HEK293T (cell line): ENCODE measurements at regions not wholly inside any gene's neighbourhood (a gene's known extent, or its start where the extent isn't known, plus 50 kb on each side); places are given as distances from the start of the nearest gene placed in this dataset.

Source experiments
- CTCF ChIA-PET: fragments of 350-600 bp; formaldehyde crosslinking; extraction: SDS; loops from one replicate; lab custom pipeline; 2021; ENCODE audit warnings: antibody characterized with exemption, inconsistent platforms; lab: Yijun Ruan, JAX
- POLR2A ChIA-PET: fragments of 350-600 bp; formaldehyde crosslinking; extraction: SDS; loops from one replicate; lab custom pipeline; 2020; ENCODE audit warnings: antibody characterized with exemption, inconsistent platforms; lab: Yijun Ruan, JAX
- DNase-seq: peaks from one replicate; pipeline ENCODE4 v3.0.0; 2012; ENCODE audit warnings: mixed read lengths; ENCODE audit errors: extremely low spot score
- ARNT ChIP-seq: fragments of 450-650 bp; IDR thresholded peaks from 2 replicates; pipeline ENCODE4 v1.6.1; 2017; ENCODE audit warnings: mild to moderate bottlenecking
- BHLHE40 ChIP-seq: fragments of 450-650 bp; IDR thresholded peaks from 2 replicates; pipeline ENCODE4 v1.6.1; 2016; ENCODE audit warnings: mild to moderate bottlenecking, moderate library complexity, borderline replicate concordance
- CTBP1 ChIP-seq: fragments of 450-650 bp; IDR thresholded peaks from 2 replicates; pipeline ENCODE4 v1.6.1; 2016; ENCODE audit warnings: borderline replicate concordance
- ELF4 ChIP-seq: fragments of 450-650 bp; IDR thresholded peaks from 2 replicates; pipeline ENCODE4 v1.6.1; 2017; ENCODE audit warnings: antibody characterized with exemption
- FOXA1 ChIP-seq: fragments of 450-650 bp; IDR thresholded peaks from 2 replicates; pipeline ENCODE4 v1.6.1; 2016; ENCODE audit warnings: mild to moderate bottlenecking
- FOXK2 ChIP-seq: fragments of 450-650 bp; IDR thresholded peaks from 2 replicates; pipeline ENCODE4 v1.6.1; 2016; ENCODE audit warnings: mild to moderate bottlenecking
- FOXM1 ChIP-seq: fragments of 450-650 bp; IDR thresholded peaks from 2 replicates; pipeline ENCODE4 v1.6.1; 2017; ENCODE audit warnings: mild to moderate bottlenecking, borderline replicate concordance
- HDGF ChIP-seq: fragments of 450-650 bp; IDR thresholded peaks from 2 replicates; pipeline ENCODE4 v1.6.1; 2017; ENCODE audit warnings: antibody characterized with exemption, borderline replicate concordance
- L3MBTL2 ChIP-seq: fragments of 450-650 bp; conservative IDR thresholded peaks from 2 replicates; pipeline ENCODE4 v1.6.1; 2016; ENCODE audit warnings: mild to moderate bottlenecking
- LEF1 ChIP-seq: fragments of 450-650 bp; IDR thresholded peaks from 2 replicates; pipeline ENCODE4 v1.6.1; 2017; ENCODE audit warnings: mild to moderate bottlenecking, borderline replicate concordance
- NFRKB ChIP-seq: fragments of 450-650 bp; IDR thresholded peaks from 2 replicates; pipeline ENCODE4 v1.6.1; 2016; ENCODE audit warnings: mild to moderate bottlenecking, moderate library complexity
- SP1 ChIP-seq: fragments of 450-650 bp; IDR thresholded peaks from 2 replicates; pipeline ENCODE4 v1.6.1; 2017
- SUZ12 ChIP-seq: fragments of 450-650 bp; IDR thresholded peaks from 2 replicates; pipeline ENCODE4 v1.6.1; 2016; ENCODE audit warnings: mild to moderate bottlenecking
- TARDBP ChIP-seq: fragments of 450-650 bp; IDR thresholded peaks from 2 replicates; pipeline ENCODE4 v1.6.1; 2016
- ZNF384 ChIP-seq: fragments of 450-650 bp; IDR thresholded peaks from 2 replicates; pipeline ENCODE4 v1.6.1; 2016
- TF ChIP-seq, protein P1 (sequence below): fragments of 450-650 bp; IDR thresholded peaks from 2 replicates; pipeline ENCODE4 v1.6.1; 2016

DNA sequence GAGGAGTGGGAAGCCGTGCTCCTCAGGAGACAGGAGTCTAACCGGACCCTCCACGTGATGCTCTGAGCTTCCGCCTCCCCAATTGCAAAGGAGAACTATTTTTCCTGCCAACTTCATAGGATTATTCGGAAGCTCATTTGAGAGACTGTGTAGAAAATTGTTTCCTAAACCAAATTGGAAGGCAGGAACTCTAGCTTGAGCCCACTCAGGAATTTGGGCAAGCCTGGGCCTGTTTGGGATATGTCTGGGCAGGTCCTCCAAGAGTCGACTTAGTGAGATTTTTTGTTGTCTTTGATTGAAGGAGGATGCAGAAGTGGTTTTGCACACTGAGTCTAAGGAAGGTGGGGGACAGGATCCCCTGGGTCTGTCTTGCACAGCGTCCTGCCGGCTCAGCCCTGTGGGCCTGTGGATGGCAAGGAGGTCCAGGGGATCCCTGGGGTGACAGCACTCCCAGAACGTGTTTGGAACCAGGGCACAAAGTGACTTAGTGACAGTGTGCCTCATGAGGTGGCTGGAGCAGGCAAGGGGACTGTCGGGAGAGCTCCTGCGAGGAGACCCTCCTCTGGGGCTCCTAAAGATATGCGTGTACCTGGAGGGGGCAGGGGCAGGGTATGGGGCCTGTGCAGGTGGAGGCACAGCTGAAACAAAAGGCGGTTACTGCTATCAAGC lies 283.3 kb downstream of the NSG2 start:
- ChIA-PET POLR2A (interaction anchor here (0.7 to 1.4 kb wide), 5 partner anchors 24 to 91 kb away, joined by 3 read pairs; no protein-coding TSS in a partner anchor), CTCF (interaction anchor here (0.6 to 1.7 kb wide), 9 partner anchors 9 to 946 kb away, joined by 3 to 9 read pairs (median 3); no protein-coding TSS in a partner anchor)
- no peak for DNase-seq
- TF ChIP-seq L3MBTL2 (no peak), FOXA1 (no peak), FOXK2 (no peak), SUZ12 (no peak), NFRKB (no peak), ARNT (no peak)
- TF ChIP-seq, protein P1, sequence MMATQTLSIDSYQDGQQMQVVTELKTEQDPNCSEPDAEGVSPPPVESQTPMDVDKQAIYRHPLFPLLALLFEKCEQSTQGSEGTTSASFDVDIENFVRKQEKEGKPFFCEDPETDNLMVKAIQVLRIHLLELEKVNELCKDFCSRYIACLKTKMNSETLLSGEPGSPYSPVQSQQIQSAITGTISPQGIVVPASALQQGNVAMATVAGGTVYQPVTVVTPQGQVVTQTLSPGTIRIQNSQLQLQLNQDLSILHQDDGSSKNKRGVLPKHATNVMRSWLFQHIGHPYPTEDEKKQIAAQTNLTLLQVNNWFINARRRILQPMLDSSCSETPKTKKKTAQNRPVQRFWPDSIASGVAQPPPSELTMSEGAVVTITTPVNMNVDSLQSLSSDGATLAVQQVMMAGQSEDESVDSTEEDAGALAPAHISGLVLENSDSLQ = peak; percentile 30; the same call in 1 of the 2 replicates

DNA sequence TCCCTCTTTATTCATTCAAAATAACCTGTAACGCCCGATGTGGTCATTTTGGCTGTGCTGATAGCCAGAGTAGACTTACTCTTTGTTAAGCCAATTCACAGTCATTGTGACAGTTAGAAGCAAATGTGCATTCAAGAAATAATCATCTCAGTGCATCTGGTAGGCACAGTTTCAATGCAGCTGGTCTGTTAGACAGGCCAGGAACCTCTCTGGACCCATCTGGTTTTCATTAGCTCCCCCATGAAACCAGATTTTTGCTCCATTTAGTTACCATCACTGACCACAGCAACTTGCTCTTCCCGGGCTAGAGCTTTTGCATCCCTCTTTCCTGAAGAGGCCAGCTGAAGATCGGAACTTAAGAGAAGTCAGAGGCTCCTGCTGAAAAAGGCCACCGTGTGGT lies 284.2 kb downstream of the NSG2 start:
- TF ChIP-seq SUZ12 (no peak), LEF1 (no peak), ZNF384 (no peak), L3MBTL2 (no peak), BHLHE40 (no peak), TARDBP (no peak), FOXK2 (no peak), FOXM1 (no peak), HDGF (no peak), SP1 (no peak), NFRKB (no peak), CTBP1 (no peak), ELF4 (no peak), ARNT (no peak), FOXA1 (no peak)
- TF ChIP-seq, protein P1 = no peak
- ChIA-PET CTCF (interaction anchor here (0.8 to 1.2 kb wide), 3 partner anchors 29 to 398 kb away, joined by 3 read pairs; no protein-coding TSS in a partner anchor), POLR2A (interaction anchor here (0.7 to 1.4 kb wide), 4 partner anchors 42 to 90 kb away, joined by 3 read pairs; no protein-coding TSS in a partner anchor)
- DNase-seq = no peak

DNA sequence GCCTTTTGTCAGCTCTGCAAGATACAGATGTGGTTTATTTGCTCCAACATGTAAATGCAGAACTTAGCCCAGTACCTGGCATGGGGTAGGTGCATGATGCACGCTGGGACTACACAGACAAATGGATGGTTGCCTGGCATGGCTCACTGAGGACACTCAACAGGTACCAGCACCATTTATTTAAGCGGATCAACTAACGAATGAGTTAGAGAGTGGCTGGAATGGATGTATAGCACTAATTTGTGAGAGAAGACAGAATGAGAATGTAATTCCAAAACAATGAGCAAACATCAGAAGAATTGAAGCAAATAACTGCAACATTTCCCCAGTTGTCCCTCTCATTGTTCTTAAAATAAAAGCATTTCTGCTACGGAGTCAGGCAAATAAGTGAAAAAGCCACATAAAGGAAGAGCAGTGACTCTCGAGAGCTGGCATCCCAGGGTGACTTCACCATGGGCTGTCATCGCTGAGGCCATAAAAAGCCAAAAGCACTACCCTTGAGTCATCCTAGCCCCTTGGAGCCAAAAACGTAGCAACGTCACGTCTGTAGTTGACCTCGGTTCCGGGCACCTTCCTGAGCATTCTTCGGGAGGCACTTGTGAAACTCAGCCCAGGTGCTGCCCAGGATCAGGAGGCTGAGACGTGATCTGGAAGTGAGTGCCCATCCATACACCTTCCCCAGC lies 290.3 kb downstream of the NSG2 start:
- no peak; the same call in 1 of the 2 replicates for TF ChIP-seq CTBP1
- TF ChIP-seq L3MBTL2 = no peak
- no peak for TF ChIP-seq ELF4
- TF ChIP-seq ARNT = peak; percentile 84
- TF ChIP-seq HDGF = no peak
- ChIA-PET POLR2A (interaction anchor here (0.9 to 2.2 kb wide), 8 partner anchors 14 to 400 kb away, joined by 3 to 9 read pairs (median 4); no protein-coding TSS in a partner anchor), CTCF (interaction anchor here (0.6 to 2.2 kb wide), 5 partner anchors 9 to 233 kb away, joined by 3 to 8 read pairs (median 4); no protein-coding TSS in a partner anchor)
- no peak for DNase-seq

DNA sequence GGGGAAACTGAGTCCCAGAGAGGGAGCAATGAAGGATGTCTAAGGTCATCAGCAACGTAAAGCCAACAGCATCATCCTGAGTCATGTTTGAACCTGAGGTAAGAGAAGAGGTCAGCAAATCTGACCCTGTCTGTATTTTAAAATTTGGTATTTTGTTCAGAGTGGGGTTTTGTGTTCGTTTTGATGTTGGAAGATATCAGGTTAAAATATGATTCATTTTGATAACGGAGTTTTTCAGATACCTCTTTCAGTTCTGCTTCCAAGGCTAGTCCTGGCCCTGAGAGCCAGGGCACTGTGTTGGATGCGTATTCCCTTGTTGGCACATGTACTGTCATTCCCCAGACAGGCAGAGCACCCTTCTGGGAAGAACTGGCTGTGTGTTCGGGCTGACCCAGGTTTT lies 291.0 kb downstream of the NSG2 start:
- CTCF ChIA-PET = interaction anchor here (1.1 to 1.7 kb wide), 2 partner anchors 9 to 83 kb away, joined by 3 read pairs; no protein-coding TSS in a partner anchor
- TF ChIP-seq, protein P1 = no peak
- TF ChIP-seq TARDBP (no peak), ELF4 (no peak)
- POLR2A ChIA-PET = interaction anchor here (0.9 to 4.4 kb wide), 11 partner anchors 10 to 78 kb away, joined by 3 to 19 read pairs (median 8); no protein-coding TSS in a partner anchor
- DNase-seq = no peak

DNA sequence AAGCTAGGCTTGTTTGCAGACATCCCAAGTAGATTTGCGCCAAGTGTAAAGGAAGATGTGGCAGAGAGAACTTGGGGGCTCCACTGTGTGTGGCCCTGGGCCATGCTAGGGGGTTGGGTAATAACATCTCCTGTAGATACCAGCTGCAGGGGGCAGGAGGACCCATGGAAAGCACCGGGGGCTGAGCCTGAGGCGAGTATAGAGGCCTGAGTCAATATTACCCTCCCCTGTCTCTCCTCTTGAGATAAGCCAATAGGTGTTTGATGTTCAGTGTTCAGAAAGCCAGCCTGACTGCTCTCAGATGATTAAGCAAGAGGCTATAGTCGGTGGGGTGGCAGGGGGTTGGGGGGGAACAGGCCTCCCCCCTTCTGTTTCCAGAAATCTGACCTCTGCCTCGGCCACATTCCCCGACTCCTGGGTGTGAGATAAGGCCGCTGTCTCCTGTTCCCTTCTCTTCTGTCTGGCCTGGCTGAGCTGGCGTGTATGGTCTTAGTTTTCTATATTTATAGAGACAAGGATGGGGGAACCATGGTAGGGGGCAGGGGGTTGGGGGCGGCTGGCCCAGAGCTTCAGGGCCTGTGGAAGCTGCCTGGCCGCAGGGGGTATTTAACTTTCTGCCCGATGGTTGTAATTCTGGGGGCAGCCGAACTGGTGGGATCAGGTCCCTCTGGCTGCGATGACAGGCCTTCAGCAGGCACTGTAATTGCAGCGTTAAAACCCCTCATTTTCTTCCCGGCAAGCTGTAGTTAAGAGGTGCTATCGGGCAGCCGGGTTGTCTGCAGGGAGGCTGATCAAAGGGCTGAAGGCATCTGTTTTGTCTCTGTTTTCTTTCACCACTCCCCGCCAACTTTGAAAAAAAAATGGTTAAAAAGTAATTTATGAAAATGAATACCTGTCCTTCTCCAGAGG lies 292.0 kb downstream of the NSG2 start:
- TF ChIP-seq SP1 = no peak
- no peak for TF ChIP-seq CTBP1
- TF ChIP-seq L3MBTL2 = no peak
- no peak for TF ChIP-seq FOXM1
- TF ChIP-seq TARDBP = no peak
- TF ChIP-seq ZNF384 = no peak
- TF ChIP-seq NFRKB = no peak
- TF ChIP-seq ELF4 = no peak
- TF ChIP-seq SUZ12 = no peak
- no peak for TF ChIP-seq FOXA1
- no peak for TF ChIP-seq BHLHE40
- TF ChIP-seq, protein P1 = no peak
- no peak for TF ChIP-seq ARNT
- no peak for TF ChIP-seq LEF1
- no peak for TF ChIP-seq FOXK2
- DNase-seq = peak; percentile 46
- CTCF ChIA-PET = interaction anchor here (0.7 to 1.7 kb wide), 5 partner anchors 9 to 764 kb away, joined by 3 to 4 read pairs (median 3); no protein-coding TSS in a partner anchor
- POLR2A ChIA-PET = interaction anchor here (0.6 to 4.4 kb wide), 16 partner anchors 9 to 166 kb away, joined by 3 to 19 read pairs (median 4); no protein-coding TSS in a partner anchor
